ENCODE measurements at regions not wholly inside any gene's neighbourhood (a gene's known extent, or its start where the extent isn't known, plus 50 kb on each side); places are given as distances from the start of the nearest gene placed in this dataset.
"Not testable (repeated sequence)": the region's sequence is repeated elsewhere in the genome, so short reads cannot be mapped to it uniquely, and the experiment has no call there.

DNA sequence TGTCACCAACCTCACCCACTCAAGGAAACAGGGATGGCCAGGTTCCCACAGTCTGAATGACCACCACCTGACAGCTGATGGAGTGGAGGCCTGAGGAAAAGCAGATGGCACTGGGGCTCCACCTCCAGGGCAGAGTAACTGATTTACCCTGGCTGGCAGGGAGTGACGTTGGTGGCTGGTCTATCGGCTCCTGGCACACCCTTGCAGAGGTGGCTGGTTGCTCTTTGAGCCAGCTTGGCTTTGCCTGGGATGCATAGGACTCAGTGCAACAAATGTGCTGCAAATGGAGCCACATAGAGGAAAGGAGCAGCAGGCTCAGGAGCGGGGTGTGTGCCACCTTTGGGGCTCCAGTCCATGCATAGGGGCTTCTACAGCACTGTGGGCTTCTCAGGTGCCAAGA lies 574.8 kb downstream of the CWH43 start:
- H3K9me3 ChIP-seq (ENCODE audit: control insufficient read depth, low read length); H3K27ac ChIP-seq (ENCODE audit: low read depth in 1 of 2, low read length in 2 of 2); DNase-seq; H3K27me3 ChIP-seq (ENCODE audit: control insufficient read depth in 1 of 2, insufficient read depth in 2 of 2, low read length in 1 of 2); H3K36me3 ChIP-seq (ENCODE audit: control insufficient read depth in 1 of 2, insufficient read depth in 2 of 2, low read length in 1 of 2); ATAC-seq (ENCODE audit: low FRiP score); intact Hi-C loops (cut with DNase I); H3K4me1 ChIP-seq (ENCODE audit: control insufficient read depth in 1 of 2, insufficient read depth in 2 of 2, low read length in 2 of 2); H3K4me3 ChIP-seq (ENCODE audit: low read length in 2 of 2): not testable (repeated sequence)
- WGBS, 2 donors, result 28 to 33% methylated on average over 3 of the region's 3 CpGs

DNA sequence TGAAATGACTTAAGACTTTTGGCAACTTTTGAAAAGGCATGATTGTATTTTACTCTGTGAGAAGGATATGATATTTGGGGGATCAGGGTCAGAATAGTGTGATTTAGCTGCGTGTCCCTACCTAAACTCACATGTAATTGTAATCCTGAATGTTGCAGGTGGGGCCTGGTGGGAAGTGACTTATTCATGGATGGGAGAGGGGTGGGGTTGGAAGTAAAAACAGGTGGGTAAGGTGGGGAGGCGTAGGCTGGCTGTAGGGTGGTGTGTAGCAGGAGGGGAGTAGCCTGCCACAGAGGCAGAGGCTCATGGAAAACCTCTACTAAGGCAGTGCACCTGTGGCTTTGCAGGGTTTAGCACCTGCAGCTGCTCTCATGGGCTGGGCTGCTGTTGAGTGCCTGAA lies 584.2 kb downstream of the CWH43 start:
- H3K27me3 ChIP-seq (ENCODE audit: control insufficient read depth in 1 of 2, insufficient read depth in 2 of 2, low read length in 1 of 2); DNase-seq; H3K27ac ChIP-seq (ENCODE audit: low read depth in 1 of 2, low read length in 2 of 2); intact Hi-C loops (cut with DNase I); H3K4me3 ChIP-seq (ENCODE audit: low read length in 2 of 2); H3K9me3 ChIP-seq (ENCODE audit: control insufficient read depth, low read length); H3K4me1 ChIP-seq (ENCODE audit: control insufficient read depth in 1 of 2, insufficient read depth in 2 of 2, low read length in 2 of 2); H3K36me3 ChIP-seq (ENCODE audit: control insufficient read depth in 1 of 2, insufficient read depth in 2 of 2, low read length in 1 of 2); ATAC-seq (ENCODE audit: low FRiP score): not testable (repeated sequence)
- 10 to 12% methylated on average over 2 of the region's 2 CpGs for WGBS, 2 donors

GRCh38 chr4:49573666-49574215 lies 587.7 kb downstream of the CWH43 start:
- H3K27ac ChIP-seq (ENCODE audit: low read depth in 1 of 2, low read length in 2 of 2); H3K4me3 ChIP-seq (ENCODE audit: low read length in 2 of 2); H3K36me3 ChIP-seq (ENCODE audit: control insufficient read depth in 1 of 2, insufficient read depth in 2 of 2, low read length in 1 of 2); DNase-seq; H3K4me1 ChIP-seq (ENCODE audit: control insufficient read depth in 1 of 2, insufficient read depth in 2 of 2, low read length in 2 of 2); H3K27me3 ChIP-seq (ENCODE audit: control insufficient read depth in 1 of 2, insufficient read depth in 2 of 2, low read length in 1 of 2); ATAC-seq (ENCODE audit: low FRiP score); intact Hi-C loops (cut with DNase I); H3K9me3 ChIP-seq (ENCODE audit: control insufficient read depth, low read length): not testable (repeated sequence)
- WGBS, 2 donors, result 30 to 31% methylated on average over 2 of the region's 2 CpGs

DNA sequence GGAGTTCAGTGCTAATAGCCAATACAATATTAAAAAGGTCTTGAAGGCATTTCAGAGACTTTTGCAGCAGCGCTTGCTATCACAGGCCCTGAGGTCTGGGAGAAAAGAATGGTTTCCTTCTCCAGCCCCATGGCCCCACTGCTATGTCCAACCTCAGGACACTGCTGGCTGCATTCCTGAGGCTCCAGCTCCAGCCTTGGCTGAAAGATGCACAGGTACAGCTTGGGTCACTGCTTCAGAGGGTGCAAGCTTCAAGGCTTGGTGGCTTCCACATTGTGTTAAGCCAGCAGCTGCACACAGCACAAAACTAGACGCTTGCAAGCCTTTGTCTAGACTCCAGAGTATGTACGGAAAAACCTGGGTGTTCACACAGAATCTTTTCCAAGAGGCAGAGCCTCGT lies 589.2 kb downstream of the CWH43 start:
- intact Hi-C loops (cut with DNase I); ATAC-seq (ENCODE audit: low FRiP score); H3K27me3 ChIP-seq (ENCODE audit: control insufficient read depth in 1 of 2, insufficient read depth in 2 of 2, low read length in 1 of 2); H3K27ac ChIP-seq (ENCODE audit: low read depth in 1 of 2, low read length in 2 of 2); H3K9me3 ChIP-seq (ENCODE audit: control insufficient read depth, low read length); H3K36me3 ChIP-seq (ENCODE audit: control insufficient read depth in 1 of 2, insufficient read depth in 2 of 2, low read length in 1 of 2); H3K4me1 ChIP-seq (ENCODE audit: control insufficient read depth in 1 of 2, insufficient read depth in 2 of 2, low read length in 2 of 2); H3K4me3 ChIP-seq (ENCODE audit: low read length in 2 of 2): not testable (repeated sequence)
- WGBS, 2 donors, result 31 to 43% methylated on average over 4 of the region's 4 CpGs
- DNase-seq, result peak in 1 of 2 donors; percentile 72

GRCh38 chr4:49578371-49578770 lies 592.3 kb downstream of the CWH43 start:
- ATAC-seq (ENCODE audit: low FRiP score); DNase-seq; H3K9me3 ChIP-seq (ENCODE audit: control insufficient read depth, low read length); H3K27ac ChIP-seq (ENCODE audit: low read depth in 1 of 2, low read length in 2 of 2); H3K36me3 ChIP-seq (ENCODE audit: control insufficient read depth in 1 of 2, insufficient read depth in 2 of 2, low read length in 1 of 2); intact Hi-C loops (cut with DNase I); H3K27me3 ChIP-seq (ENCODE audit: control insufficient read depth in 1 of 2, insufficient read depth in 2 of 2, low read length in 1 of 2); H3K4me1 ChIP-seq (ENCODE audit: control insufficient read depth in 1 of 2, insufficient read depth in 2 of 2, low read length in 2 of 2); H3K4me3 ChIP-seq (ENCODE audit: low read length in 2 of 2): not testable (repeated sequence)
- WGBS, 2 donors, result 48 to 54% methylated on average over 3 to 4 of the region's 5 CpGs

GRCh38 chr4:49578899-49579298 lies 592.8 kb downstream of the CWH43 start:
- intact Hi-C loops (cut with DNase I); H3K27me3 ChIP-seq (ENCODE audit: control insufficient read depth in 1 of 2, insufficient read depth in 2 of 2, low read length in 1 of 2); ATAC-seq (ENCODE audit: low FRiP score); H3K9me3 ChIP-seq (ENCODE audit: control insufficient read depth, low read length); H3K4me3 ChIP-seq (ENCODE audit: low read length in 2 of 2); H3K36me3 ChIP-seq (ENCODE audit: control insufficient read depth in 1 of 2, insufficient read depth in 2 of 2, low read length in 1 of 2); H3K4me1 ChIP-seq (ENCODE audit: control insufficient read depth in 1 of 2, insufficient read depth in 2 of 2, low read length in 2 of 2); H3K27ac ChIP-seq (ENCODE audit: low read depth in 1 of 2, low read length in 2 of 2): not testable (repeated sequence)
- DNase-seq, result peak in 1 of 2 donors; percentile 69
- WGBS, 2 donors, result 63 to 70% methylated on average over 2 of the region's 2 CpGs

- H3K27me3 ChIP-seq (ENCODE audit: control insufficient read depth in 1 of 2, insufficient read depth in 2 of 2, low read length in 1 of 2); ATAC-seq (ENCODE audit: low FRiP score); H3K27ac ChIP-seq (ENCODE audit: low read depth in 1 of 2, low read length in 2 of 2); H3K9me3 ChIP-seq (ENCODE audit: control insufficient read depth, low read length); intact Hi-C loops (cut with DNase I); H3K36me3 ChIP-seq (ENCODE audit: control insufficient read depth in 1 of 2, insufficient read depth in 2 of 2, low read length in 1 of 2); H3K4me1 ChIP-seq (ENCODE audit: control insufficient read depth in 1 of 2, insufficient read depth in 2 of 2, low read length in 2 of 2); H3K4me3 ChIP-seq (ENCODE audit: low read length in 2 of 2); DNase-seq: not testable (repeated sequence)
- WGBS, 2 donors, result 75 to 79% methylated on average over 7 to 8 of the region's 8 CpGs
Measured at GRCh38 chr4:49580166-49580565, 594.1 kb downstream of the CWH43 start.

GRCh38 chr4:49588401-49588800 lies 602.3 kb downstream of the CWH43 start:
- not testable (repeated sequence) for ATAC-seq (ENCODE audit: low FRiP score)

DNA sequence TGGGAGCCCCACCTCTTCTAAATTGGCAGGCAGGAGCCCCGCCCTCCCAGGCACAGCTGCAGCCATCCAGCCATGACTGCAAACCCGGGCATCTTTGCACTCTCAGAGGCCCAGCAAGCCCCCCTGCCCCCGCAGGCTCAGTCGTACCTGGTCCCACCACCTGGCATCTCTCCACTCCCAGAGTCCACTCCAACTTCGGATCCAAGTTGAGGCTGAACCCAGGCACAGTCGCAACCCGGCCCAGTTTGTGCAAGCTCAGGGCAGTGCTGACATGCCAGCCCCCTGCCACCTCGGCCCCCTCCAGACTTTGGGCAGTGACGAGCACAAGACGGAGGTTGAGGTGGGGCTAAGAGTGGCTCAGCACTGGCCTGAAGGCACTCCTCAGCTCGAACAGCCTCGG lies 632.4 kb downstream of the CWH43 start:
- DNase-seq; H3K9me3 ChIP-seq (ENCODE audit: control insufficient read depth, low read length); H3K27ac ChIP-seq (ENCODE audit: low read depth in 1 of 2, low read length in 2 of 2); H3K27me3 ChIP-seq (ENCODE audit: control insufficient read depth in 1 of 2, insufficient read depth in 2 of 2, low read length in 1 of 2); intact Hi-C loops (cut with DNase I); H3K4me3 ChIP-seq (ENCODE audit: low read length in 2 of 2); H3K4me1 ChIP-seq (ENCODE audit: control insufficient read depth in 1 of 2, insufficient read depth in 2 of 2, low read length in 2 of 2); ATAC-seq (ENCODE audit: low FRiP score); H3K36me3 ChIP-seq (ENCODE audit: control insufficient read depth in 1 of 2, insufficient read depth in 2 of 2, low read length in 1 of 2): not testable (repeated sequence)
- 61 to 66% methylated on average over 12 of the region's 12 CpGs for WGBS, 2 donors

More at GRCh38 chr4:49588401-49588800, 602.3 kb downstream of the CWH43 start:
- intact Hi-C loops (cut with DNase I); H3K27ac ChIP-seq (ENCODE audit: low read depth in 1 of 2, low read length in 2 of 2); H3K27me3 ChIP-seq (ENCODE audit: control insufficient read depth in 1 of 2, insufficient read depth in 2 of 2, low read length in 1 of 2); H3K36me3 ChIP-seq (ENCODE audit: control insufficient read depth in 1 of 2, insufficient read depth in 2 of 2, low read length in 1 of 2); H3K4me1 ChIP-seq (ENCODE audit: control insufficient read depth in 1 of 2, insufficient read depth in 2 of 2, low read length in 2 of 2); DNase-seq; H3K4me3 ChIP-seq (ENCODE audit: low read length in 2 of 2); H3K9me3 ChIP-seq (ENCODE audit: control insufficient read depth, low read length): not testable (repeated sequence)
- WGBS, 2 donors, result 19 to 47% methylated on average over 4 to 6 of the region's 7 CpGs
